ENCODE measurements at regions not wholly inside any gene's neighbourhood (a gene's known extent, or its start where the extent isn't known, plus 50 kb on each side); places are given as distances from the start of the nearest gene placed in this dataset.
"Not testable (repeated sequence)": the region's sequence is repeated elsewhere in the genome, so short reads cannot be mapped to it uniquely, and the experiment has no call there.

GRCh38 chr14:106134886-106135285 lies 608.5 kb downstream of the TMEM121 start:
- Mint-ChIP-seq H3K36me3 (no peaks in the 10 kb centered on the region), H3K27me3 (ENCODE audit: low read depth in 2 of 2) (peaks cover 7 to 20% of the 10 kb centered on the region in 2 donors), H3K4me3 (no peak overlapping the region), H3K4me1 (peaks cover 0 to 3% of the 10 kb centered on the region in 2 donors), H3K27ac (no peak overlapping the region), H3K9me3 (no peaks in the 10 kb centered on the region)
- H3K27ac ChIP-seq (ENCODE audit: low read length), result no peak overlapping the region
- H3K4me1 ChIP-seq (ENCODE audit: control insufficient read depth, insufficient read depth, low read length), result no peaks in the 10 kb centered on the region
- H3K9me3 ChIP-seq (ENCODE audit: control insufficient read depth, insufficient read depth, low read length), result no peaks in the 10 kb centered on the region
- no peak for TF ChIP-seq CTCF (IDR thresholded peaks at IDR 0.05)
- no peak overlapping the region for H3K4me3 ChIP-seq (ENCODE audit: low read length)
- no peaks in the 10 kb centered on the region for H3K36me3 ChIP-seq (ENCODE audit: control insufficient read depth, insufficient read depth, low read length)
- 58% methylated on average over 4 of the region's 5 CpGs for WGBS (ENCODE audit: insufficient coverage)
- H3K27me3 ChIP-seq (ENCODE audit: control insufficient read depth, insufficient read depth, low read length), result no peaks in the 10 kb centered on the region
- no peak for DNase-seq
- intact Hi-C loops (cut with micrococcal nuclease), result no loop called here
- no peak for ATAC-seq

GRCh38 chr14:106141242-106142220 lies 615.1 kb downstream of the TMEM121 start:
- no peaks in the 10 kb centered on the region for H3K4me1 ChIP-seq (ENCODE audit: control insufficient read depth, insufficient read depth, low read length)
- WGBS (ENCODE audit: insufficient coverage), result 76% methylated on average over 11 of the region's 18 CpGs
- no peak overlapping the region for H3K4me3 ChIP-seq (ENCODE audit: low read length)
- H3K4me1 Mint-ChIP-seq, result peaks cover 17% of the 10 kb centered on the region in 2 donors
- no peaks in the 10 kb centered on the region for H3K36me3 ChIP-seq (ENCODE audit: control insufficient read depth, insufficient read depth, low read length)
- H3K27me3 Mint-ChIP-seq (ENCODE audit: low read depth in 2 of 2), result peaks cover 8 to 10% of the 10 kb centered on the region in 2 donors
- intact Hi-C loops (cut with micrococcal nuclease), result no loop called here
- TF ChIP-seq CTCF (IDR thresholded peaks at IDR 0.05), result no peak
- no peaks in the 10 kb centered on the region for H3K9me3 Mint-ChIP-seq
- H3K9me3 ChIP-seq (ENCODE audit: control insufficient read depth, insufficient read depth, low read length), result no peaks in the 10 kb centered on the region
- DNase-seq, result peak in 1 of 2 donors; percentile 63
- no peak overlapping the region for H3K27ac ChIP-seq (ENCODE audit: low read length)
- peaks cover 2% of the 10 kb centered on the region for H3K27me3 ChIP-seq (ENCODE audit: control insufficient read depth, insufficient read depth, low read length)
- no peaks in the 10 kb centered on the region for H3K36me3 Mint-ChIP-seq
- H3K27ac Mint-ChIP-seq, result peak overlapping the region in 1 of 2 donors; percentile 36
- peak in 1 of 3 donors; percentile 42 for ATAC-seq
- H3K4me3 Mint-ChIP-seq, result no peak overlapping the region

- H3K36me3 ChIP-seq (ENCODE audit: control insufficient read depth, insufficient read depth, low read length); H3K9me3 ChIP-seq (ENCODE audit: control insufficient read depth, insufficient read depth, low read length); H3K4me3 Mint-ChIP-seq; H3K4me1 ChIP-seq (ENCODE audit: control insufficient read depth, insufficient read depth, low read length); intact Hi-C loops (cut with micrococcal nuclease); H3K27me3 ChIP-seq (ENCODE audit: control insufficient read depth, insufficient read depth, low read length); H3K4me3 ChIP-seq (ENCODE audit: low read length); H3K9me3 Mint-ChIP-seq; H3K27ac ChIP-seq (ENCODE audit: low read length); H3K36me3 Mint-ChIP-seq; DNase-seq: not testable (repeated sequence)
- peaks cover 13 to 16% of the 10 kb centered on the region in 2 donors for H3K27me3 Mint-ChIP-seq (ENCODE audit: low read depth in 2 of 2)
- 45% methylated on average over 6 of the region's 6 CpGs for WGBS (ENCODE audit: insufficient coverage)
- peak in 1 of 3 donors; percentile 42 for ATAC-seq
- H3K27ac Mint-ChIP-seq, result peak overlapping the region in 1 of 2 donors; percentile 46
- peaks cover 20 to 21% of the 10 kb centered on the region in 2 donors for H3K4me1 Mint-ChIP-seq
Observed at GRCh38 chr14:106145731-106146130, 619.3 kb downstream of the TMEM121 start.

- H3K36me3 Mint-ChIP-seq; H3K27me3 Mint-ChIP-seq (ENCODE audit: low read depth in 2 of 2); H3K4me3 ChIP-seq (ENCODE audit: low read length); intact Hi-C loops (cut with micrococcal nuclease); H3K9me3 ChIP-seq (ENCODE audit: control insufficient read depth, insufficient read depth, low read length); H3K4me1 ChIP-seq (ENCODE audit: control insufficient read depth, insufficient read depth, low read length); H3K27me3 ChIP-seq (ENCODE audit: control insufficient read depth, insufficient read depth, low read length); H3K27ac Mint-ChIP-seq; H3K27ac ChIP-seq (ENCODE audit: low read length); H3K36me3 ChIP-seq (ENCODE audit: control insufficient read depth, insufficient read depth, low read length); H3K4me3 Mint-ChIP-seq; H3K9me3 Mint-ChIP-seq: not testable (repeated sequence)
- H3K4me1 Mint-ChIP-seq, result peaks cover 0 to 12% of the 10 kb centered on the region in 2 donors
- WGBS (ENCODE audit: insufficient coverage), result 19% methylated on average over 16 of the region's 17 CpGs
- DNase-seq (peak; percentile 77 to 83), ATAC-seq (peak in 2 of 3 donors; percentile 52 to 66)
- peak; percentile 100 for TF ChIP-seq CTCF (IDR thresholded peaks at IDR 0.05)
Observed at GRCh38 chr14:106153362-106153955, 627.1 kb downstream of the TMEM121 start.

Data from natural killer cell (primary cell).